ENCODE measurements at regions not wholly inside any gene's neighbourhood (a gene's known extent, or its start where the extent isn't known, plus 50 kb on each side); places are given as distances from the start of the nearest gene placed in this dataset.
"Not testable (repeated sequence)": the region's sequence is repeated elsewhere in the genome, so short reads cannot be mapped to it uniquely, and the experiment has no call there.

- no peak for DNase-seq (ENCODE audit: low read depth)
These were observed 176.5 kb downstream of the IRF8 start for GRCh38 chr16:86075488-86075785.

GRCh38 chr16:86075839-86076440 lies 177.0 kb downstream of the IRF8 start:
- no peak for DNase-seq (ENCODE audit: low read depth)

- DNase-seq (ENCODE audit: low read depth), result no peak
These were observed 177.6 kb downstream of the IRF8 start for GRCh38 chr16:86076606-86077005.

GRCh38 chr16:86077243-86077940 lies 178.4 kb downstream of the IRF8 start:
- DNase-seq (ENCODE audit: low read depth), result no peak

- no peak for DNase-seq (ENCODE audit: low read depth)
These were observed 179.2 kb downstream of the IRF8 start for GRCh38 chr16:86078121-86078600.

GRCh38 chr16:86078711-86079110 lies 179.7 kb downstream of the IRF8 start:
- DNase-seq (ENCODE audit: low read depth), result not testable (repeated sequence)

GRCh38 chr16:86079255-86079885 lies 180.4 kb downstream of the IRF8 start:
- DNase-seq (ENCODE audit: low read depth), result no peak

GRCh38 chr16:86080131-86080875 lies 181.3 kb downstream of the IRF8 start:
- no peak for DNase-seq (ENCODE audit: low read depth)

GRCh38 chr16:86080982-86081381 lies 182.0 kb downstream of the IRF8 start:
- no peak for DNase-seq (ENCODE audit: low read depth)

GRCh38 chr16:86082418-86083030 lies 183.6 kb downstream of the IRF8 start:
- DNase-seq (ENCODE audit: low read depth), result no peak

GRCh38 chr16:86083382-86084002 lies 184.5 kb downstream of the IRF8 start:
- DNase-seq (ENCODE audit: low read depth), result no peak

- no peak for DNase-seq (ENCODE audit: low read depth)
These were observed 186.2 kb downstream of the IRF8 start for GRCh38 chr16:86085161-86085611.

- DNase-seq (ENCODE audit: low read depth), result no peak
These were observed 186.8 kb downstream of the IRF8 start for GRCh38 chr16:86085795-86086194.

GRCh38 chr16:86086471-86086870 lies 187.5 kb downstream of the IRF8 start:
- DNase-seq (ENCODE audit: low read depth), result no peak

GRCh38 chr16:86087011-86087895 lies 188.3 kb downstream of the IRF8 start:
- DNase-seq (ENCODE audit: low read depth), result no peak

- no peak for DNase-seq (ENCODE audit: low read depth)
These were observed 188.9 kb downstream of the IRF8 start for GRCh38 chr16:86087896-86088230.

GRCh38 chr16:86088287-86088686 lies 189.3 kb downstream of the IRF8 start:
- DNase-seq (ENCODE audit: low read depth), result no peak

GRCh38 chr16:86088816-86089215 lies 189.9 kb downstream of the IRF8 start:
- no peak for DNase-seq (ENCODE audit: low read depth)

GRCh38 chr16:86089334-86089900 lies 190.5 kb downstream of the IRF8 start:
- no peak for DNase-seq (ENCODE audit: low read depth)

- DNase-seq (ENCODE audit: low read depth), result no peak
These were observed 191.0 kb downstream of the IRF8 start for GRCh38 chr16:86089991-86090390.

Data from stimulated activated CD8-positive, alpha-beta memory T cell treated with anti-CD3 and anti-CD28 coated beads, Interleukin-15, amount 100 ng/mL, for 24 hours (primary cell).